Myocyte (in vitro differentiated cells): ENCODE measurements at regions not wholly inside any gene's neighbourhood (a gene's known extent, or its start where the extent isn't known, plus 50 kb on each side); places are given as distances from the start of the nearest gene placed in this dataset.

Experiments used
- DNase-seq: peaks from one replicate; pipeline ENCODE4 v3.0.0-alpha.2; 2012; ENCODE audit warnings: low read depth

DNA sequence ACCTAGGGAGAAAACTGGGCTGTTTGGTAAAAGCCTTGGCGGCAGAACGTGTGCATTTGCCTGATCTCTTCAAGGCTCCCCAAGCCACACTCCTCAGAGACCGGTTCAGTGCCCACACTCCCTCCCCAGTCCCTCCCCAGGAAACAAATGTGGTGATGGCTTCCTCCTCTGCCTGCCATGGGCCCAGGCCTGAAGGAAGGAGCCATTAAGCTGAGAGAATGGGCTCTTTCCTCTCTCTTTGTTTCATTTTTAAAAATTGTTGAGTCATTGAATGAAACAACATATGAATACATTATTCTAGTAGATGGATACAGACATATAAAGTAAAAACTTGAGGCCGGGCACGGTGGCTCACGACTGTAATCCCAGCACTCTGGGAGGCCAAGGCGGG lies 50.6 kb upstream of the YWHAQ start:
- DNase-seq, result no peak

DNA sequence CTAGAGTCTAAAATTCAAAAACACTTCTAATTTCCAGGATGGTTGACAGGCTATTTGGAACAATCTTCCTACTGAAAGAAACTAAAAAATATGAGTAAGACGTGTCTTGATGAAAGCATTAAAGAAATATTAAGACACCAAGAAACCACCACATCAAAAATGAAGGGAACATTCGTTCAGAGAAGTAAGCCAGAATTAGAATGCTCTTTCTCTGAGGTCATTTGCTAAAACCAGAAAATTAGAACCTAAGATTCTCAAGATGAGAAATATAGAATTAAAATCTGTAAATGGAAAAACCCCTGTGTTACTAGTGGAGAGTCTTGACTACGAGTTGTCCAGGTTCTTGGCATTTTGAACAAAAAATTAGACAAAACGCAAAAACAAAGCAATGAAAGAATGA lies 54.8 kb upstream of the YWHAQ start:
- no peak for DNase-seq

DNA sequence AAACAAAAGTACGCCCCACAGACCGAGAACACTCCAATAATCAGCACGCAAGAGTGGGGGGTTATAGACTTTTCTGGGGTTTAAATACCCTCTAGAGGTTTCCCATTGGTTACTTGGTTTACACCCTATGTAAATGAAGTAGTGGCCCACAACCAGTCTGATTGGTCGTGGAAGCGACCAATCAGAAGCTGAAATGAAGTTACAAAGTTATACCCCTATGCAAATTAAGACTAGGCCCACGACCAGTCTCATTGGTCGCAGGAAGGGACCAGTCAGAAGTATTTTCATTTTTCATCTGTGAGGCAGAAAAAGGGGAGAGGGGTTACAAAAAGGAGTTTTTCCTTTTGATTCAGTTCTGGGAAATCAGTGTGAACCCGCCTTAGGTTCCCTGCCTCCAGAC lies 55.3 kb upstream of the YWHAQ start:
- DNase-seq, result no peak

DNA sequence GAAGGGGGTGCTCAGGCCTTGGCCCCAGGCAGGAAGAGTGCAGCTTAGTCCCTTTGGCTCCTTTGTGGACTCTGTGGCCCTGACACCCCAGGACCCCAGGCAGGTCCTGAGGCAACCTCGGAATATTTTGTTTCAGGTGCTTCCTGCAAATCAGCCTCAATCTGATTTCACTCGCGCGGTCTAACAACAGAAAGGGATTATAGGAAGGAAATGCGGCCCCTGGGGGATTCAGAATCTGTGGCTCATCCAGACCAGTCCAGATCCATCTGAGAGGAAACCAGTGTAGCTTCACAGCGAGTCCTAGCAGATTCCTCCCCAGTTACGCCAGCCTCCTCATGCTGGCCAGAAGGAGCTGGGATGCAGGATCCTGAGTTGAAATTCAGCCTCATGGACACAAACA lies 59.5 kb upstream of the YWHAQ start:
- DNase-seq, result peak; percentile 63

DNA sequence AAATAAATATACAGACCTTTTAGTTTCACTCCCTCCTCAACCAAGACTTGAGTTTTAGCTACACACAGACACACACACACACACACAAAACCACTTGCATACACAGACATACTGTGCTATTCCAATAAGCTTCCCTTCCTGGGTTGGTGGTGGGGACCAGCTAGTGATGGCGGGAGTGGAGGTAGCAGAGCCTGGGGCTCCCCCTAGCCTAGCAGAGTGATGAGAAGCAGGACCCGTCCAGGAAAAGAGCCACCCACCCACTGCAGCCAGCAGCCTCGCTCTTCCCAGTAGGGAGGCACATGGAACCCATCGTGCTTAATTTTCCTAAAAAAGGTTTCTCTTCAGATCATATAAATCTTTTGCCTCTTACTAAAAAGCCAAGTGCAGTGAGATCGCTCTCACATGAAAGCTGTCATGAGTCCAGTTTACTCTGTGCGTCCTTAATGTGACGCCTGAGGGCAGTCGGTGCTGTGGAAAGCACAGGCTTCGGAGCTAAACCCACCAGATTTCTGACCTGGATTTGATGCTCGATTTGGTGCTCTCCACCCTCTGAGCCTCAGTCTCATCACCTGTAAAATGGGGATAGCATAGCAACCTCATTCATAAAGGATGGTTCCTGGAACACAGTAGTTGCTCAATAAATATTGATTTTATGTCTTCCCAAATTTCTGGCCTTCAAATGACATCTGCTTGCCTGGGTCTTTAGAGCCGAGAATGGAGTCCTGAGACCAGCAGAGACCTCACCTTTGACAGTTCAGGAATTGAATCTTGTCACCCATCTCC lies 60.1 kb upstream of the YWHAQ start:
- DNase-seq, result no peak

DNA sequence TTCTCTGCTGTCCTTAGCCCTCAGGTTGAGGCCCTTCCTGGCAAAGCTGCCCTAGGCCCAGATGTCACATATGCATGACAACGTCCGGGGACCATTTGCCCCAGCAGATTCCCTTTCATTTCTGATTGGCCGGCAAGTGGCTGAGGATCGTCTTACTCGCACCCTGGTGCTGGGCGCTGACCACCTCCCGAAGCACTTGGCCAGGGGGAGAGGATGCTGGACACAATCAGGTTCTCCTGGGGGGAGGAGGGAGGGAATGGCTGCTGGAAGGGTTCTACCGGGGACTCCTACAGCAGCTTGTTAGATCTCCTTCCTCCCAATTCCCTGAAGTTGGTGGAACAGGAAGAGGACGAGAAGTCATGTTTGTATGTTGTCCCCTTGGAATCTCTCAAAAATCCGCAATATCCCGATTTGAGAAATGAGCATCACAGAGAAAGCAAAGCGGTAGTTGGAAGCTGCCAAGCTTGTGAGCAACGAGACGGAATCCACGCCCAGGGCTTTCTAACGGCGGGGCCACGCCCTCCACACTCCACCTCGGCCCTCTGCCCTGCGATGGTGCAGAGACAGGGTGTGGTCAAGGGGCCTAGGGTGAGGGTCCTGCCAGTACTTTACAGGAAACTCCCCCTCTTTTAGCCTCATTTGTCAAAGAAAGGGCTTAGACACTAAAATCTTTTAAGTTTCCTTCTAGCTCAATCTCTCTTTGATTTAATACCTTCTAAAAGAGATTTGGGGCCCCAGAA lies 61.8 kb upstream of the YWHAQ start:
- peak; percentile 91 for DNase-seq

DNA sequence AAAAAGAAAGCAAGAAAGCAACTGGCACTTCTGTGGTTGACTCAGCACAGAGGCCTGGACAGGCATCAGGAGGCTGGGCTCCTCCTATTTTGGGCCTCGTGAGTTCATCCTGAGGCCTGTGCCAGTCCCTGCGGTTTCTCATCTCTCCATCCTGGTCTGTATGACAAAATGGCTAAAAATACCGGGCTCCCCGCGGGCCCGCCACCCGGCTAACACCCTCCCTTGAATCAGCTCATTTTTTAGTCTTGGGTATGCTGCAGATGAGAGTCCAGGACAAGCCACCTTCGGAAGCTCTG lies 62.3 kb upstream of the YWHAQ start:
- DNase-seq, result peak; percentile 98

DNA sequence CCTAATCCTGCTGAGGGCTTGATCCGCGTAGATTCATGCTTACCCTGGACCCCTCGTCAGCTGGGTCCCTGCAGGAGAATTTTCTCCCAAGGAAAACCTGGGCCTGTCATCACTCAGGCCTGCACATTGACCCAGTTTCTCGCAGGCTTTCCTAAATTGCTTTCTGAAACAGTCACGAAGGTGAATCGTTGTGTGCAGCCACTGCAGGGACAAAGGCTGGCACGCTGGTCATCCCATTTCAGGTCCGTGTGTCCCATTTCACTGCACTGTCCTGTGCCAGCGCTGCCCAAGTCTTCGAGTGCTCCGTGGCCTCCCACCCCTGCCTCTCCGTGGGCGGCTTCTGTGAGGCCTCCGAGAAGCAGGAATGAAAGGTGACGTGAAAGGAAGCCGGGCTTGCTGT lies 62.8 kb upstream of the YWHAQ start:
- no peak for DNase-seq

DNA sequence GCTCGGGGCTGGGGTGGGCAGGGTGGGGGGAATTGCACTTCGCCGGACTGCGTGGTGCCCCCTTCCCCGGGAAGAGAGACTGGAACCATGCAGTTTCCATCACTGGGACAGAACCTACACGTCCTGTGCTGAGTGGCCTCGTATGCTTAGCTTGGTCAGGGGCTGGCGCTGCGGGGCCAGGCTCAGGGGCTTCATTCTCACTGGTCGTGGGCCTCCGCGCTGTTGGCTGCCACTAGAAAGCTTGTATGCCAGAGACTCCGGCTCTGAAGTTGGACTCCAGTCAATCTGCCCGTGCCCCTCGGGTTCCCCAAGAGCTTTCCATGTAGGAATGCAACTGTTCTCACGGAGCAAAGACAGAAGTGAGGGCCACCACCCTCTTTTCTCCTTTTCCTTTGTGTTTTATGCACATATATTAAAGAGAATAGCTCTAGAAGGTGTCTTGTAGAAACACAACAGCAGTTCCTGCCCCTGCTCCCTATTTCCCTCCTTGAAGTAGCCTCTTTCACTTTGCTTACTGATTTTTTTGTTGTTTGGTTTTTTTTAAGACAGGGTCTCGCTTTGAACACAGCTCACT lies 64.0 kb upstream of the YWHAQ start:
- no peak for DNase-seq

DNA sequence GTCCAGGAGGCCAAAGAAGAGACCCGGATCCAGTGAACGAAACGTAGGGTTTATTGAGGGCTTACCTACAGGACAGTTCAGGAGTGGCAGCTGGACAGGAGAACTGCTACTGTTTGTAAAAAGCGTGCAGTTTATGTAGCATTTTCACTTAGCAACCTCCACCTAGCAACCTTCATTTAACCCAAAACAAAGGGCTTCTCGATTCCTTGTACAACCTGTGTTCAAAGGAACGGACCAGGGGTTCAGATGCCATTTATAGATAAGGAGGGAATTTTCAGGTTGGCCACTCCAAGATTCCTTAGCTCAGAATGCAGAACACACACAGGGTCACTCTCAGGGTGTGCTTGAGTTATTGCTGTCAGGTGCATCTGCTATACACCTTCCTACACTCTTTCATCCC lies 65.1 kb upstream of the YWHAQ start:
- DNase-seq, result no peak

DNA sequence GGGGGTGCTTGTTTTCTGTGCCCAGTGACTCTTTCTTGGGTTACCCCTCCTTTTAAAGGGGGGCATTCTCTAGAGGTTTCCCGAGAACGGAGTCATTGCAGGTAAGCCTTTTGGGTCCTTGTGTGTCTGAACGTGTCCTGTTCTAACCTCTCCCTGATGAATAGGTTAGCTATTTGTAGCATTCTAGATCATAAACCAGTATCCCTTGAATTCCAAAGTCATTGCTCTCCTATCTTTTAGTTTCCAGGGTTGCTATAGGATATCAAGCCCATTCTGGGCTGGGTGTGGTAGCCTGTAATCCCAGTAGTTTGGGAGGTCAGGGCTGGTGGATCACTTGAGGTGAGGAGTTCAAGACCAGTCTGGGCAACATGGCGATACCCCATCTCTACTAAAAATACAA lies 65.9 kb upstream of the YWHAQ start:
- DNase-seq, result no peak

DNA sequence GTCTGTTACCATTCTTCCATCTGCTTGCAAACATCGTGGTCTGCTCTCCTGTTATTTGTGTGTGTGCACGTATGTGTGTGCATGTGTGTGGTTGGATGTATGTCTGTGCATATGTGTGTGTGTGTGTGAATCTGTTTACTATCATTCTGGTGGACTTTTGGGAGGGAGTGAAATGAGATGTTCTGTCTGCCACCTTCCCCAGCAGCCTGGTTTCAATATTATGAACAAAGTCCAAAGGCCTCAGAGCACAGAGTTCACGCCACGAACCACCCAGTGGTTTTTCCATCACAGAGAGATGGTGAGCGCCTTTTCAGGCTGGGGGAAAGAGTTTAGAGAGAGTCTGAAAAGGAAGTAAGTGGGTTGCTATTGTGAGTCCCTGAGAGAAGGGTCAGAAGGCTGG lies 67.1 kb upstream of the YWHAQ start:
- DNase-seq, result no peak

DNA sequence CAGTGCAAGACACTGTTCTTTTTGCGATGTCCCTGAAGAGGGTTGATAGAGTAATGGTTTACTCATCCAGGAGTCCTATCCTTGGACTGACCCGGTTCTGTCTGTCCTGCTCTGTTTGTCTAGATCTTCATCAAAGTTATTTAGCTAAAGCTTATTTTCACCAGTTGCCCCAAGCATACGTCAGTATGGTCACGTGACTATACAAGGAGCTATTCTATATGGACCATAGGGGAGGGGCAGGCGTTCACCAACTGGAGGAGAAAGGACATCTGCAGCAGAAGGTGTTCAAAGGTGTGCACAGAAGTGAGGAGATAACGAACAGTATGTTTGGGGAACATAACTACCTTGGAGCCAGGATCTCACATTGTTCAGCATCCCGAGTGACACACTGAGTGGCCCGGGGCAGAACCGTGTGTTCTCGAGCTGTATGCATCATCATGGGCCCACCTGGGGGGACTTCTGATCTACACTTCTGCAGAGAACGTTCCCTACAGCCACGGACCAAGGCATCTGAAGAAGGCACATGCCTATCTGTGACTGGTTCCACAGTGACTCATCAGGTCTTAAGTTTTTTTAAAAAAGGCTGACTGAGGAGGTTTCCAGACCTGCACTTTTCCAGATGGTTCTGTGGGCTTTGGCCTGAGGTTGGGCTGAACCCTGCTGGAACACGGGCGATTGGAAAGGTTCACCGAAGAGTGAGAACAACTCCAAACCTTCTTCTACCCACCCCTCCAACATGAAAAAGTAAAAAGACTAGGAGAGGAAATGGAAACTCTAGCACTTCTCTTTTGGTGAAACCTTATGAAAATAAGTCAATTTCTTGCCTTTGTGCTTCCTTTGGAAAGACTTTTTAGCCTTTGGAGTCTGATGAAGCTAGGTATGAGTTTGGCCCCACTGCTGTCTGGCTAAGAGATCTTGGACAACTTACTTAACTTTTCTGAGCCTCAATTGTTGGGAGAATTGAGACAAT lies 68.6 kb upstream of the YWHAQ start:
- peak; percentile 57 for DNase-seq

DNA sequence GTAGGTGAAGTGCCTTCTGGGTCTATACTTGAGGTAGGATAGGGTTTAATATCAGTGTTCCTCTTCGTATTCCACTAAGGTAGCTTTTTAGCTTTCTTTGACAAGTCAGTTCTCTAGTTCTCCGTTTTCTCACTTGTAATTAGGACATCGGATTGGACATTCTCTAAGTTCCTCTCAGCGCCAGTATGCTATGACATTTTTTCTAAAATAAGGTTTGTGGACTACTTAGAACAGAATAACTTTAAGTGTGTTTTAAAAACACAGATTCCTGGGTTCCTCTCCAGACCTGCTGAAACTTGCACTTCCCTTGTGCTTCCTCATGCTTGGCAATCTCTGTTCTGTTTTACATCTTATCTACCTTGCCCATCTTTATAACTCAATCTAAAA lies 69.3 kb upstream of the YWHAQ start:
- DNase-seq, result no peak

DNA sequence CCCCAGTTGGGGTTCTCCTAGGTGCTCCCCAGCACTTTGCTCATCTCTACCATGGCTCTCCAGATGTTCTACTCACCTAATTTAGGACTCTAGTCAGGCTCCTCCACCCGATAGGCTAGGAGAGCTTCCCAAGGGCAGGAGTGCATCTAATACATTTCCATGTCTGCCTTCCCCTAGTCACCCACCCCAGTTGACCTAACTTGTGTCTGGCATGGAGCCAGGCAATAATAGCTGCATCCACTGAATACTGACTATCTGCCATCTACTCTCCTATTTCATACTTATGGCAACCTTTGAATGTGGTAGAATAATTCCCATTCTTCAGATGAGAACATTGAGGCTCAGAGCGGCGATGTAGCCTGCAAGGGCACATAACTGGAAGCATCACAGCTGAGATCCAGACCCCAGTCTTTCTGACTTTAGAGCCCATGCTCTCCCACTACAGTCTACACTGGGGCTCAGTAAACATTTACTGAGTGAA lies 71.8 kb upstream of the YWHAQ start:
- DNase-seq, result no peak

DNA sequence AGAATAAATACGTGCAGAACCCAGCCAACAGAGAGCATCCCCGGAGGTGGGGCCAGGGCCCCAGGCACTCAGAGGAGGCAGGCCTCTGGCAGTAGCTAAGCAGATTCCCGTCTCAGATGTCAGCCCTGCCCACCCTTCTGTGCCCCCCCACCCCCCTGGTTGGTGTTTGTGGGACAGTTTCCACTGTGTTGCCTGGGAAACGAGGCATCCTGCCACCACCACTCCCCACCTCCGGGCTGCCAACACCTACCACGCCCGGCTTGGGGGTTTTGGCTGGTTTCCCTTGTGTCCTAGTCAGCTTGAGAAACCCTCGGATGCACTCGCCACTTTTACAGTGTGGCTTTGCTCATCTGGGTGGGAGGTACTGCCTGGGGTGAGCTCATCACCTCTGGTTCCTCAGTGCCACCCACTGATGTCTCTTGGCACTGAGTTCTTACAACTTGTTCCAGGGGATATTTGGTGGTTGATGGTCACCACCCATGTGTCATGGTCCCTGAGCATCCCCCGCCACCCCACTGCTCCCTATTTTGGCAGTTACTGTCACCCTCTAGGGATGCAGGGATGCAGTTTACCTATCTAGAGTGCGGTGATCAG lies 72.4 kb upstream of the YWHAQ start:
- peak; percentile 99 for DNase-seq

DNA sequence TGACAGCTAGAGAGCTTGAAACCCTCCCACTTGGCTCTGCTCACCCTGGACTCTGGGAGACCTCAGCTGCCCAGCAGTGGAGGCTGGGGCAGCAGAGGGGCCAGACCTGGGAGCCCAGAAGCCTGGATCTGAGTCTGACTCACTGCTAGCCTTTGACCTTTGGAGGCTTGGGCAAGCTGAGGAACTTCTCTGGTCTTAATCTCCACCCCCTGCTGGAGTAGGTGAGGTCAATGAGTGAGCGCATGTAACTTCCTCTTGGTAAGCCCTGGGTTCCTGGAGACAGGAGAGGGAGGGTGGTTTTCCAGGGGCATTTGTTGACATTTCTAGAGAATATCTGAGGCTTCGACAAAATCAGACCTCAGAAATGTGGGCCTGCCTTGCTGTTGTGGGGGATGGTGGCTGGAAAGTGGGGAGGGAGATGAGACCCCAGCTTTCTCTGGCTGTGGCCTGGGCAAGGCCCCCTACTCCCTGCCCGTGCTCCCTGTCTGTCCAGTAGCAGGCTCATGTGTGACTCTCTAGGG lies 73.0 kb upstream of the YWHAQ start:
- DNase-seq, result peak; percentile 78

DNA sequence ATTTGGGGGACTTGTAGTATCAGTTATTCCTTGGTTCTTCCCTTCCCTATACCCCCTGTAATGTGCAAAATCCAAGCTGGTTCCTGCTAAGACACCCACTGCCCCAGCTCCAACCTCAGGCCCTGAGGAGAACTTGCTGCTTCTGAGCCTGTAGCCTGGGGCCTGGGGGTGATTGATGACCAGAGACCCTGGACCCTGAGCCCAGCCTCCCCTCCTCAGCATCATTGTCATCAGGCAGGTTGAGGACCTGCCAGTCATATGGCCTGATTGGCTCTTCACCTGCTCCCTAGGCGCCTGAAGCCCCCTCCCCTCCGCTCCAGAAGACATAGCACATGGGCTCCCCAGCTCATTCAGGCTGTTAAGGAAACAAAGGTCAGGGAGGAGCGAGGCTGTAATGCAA lies 73.8 kb upstream of the YWHAQ start:
- DNase-seq, result no peak

DNA sequence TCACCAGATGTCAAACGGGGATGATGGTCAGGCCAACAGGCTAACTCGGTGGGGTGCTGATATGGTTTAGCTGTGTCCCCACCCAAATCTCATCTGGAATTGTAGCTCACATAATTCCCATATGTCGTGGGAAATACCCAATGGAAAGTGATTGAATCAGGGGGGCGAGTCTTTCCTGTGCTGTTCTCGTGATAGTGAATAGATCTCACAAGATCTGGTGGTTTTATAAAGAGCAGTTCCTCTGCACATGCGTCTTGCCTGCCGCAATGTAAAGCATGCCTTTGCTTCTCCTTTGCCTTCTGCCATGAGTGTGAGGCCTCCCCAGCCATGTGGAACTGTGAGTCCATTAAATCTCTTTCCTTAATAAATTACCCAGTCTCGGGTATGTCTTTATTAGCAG lies 74.4 kb upstream of the YWHAQ start:
- no peak for DNase-seq

DNA sequence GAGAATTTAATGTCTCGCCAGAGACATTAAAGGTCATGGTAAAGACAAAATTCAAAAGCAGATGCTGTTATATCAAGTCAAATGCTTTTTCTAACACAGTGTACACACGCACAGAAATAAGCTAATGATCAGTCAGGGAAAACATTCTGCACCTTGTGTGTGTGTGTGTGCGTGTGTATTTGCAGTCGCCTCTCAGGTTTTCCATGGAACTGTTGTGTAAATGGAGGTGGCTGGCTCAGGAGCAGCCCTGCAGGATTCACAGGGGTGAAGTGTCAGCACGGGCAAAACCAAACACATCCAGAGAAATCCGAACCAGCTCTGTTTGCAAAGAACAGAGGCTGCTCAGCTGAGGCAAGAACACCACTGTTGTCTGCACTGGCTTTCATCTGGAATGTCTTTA lies 76.2 kb upstream of the YWHAQ start:
- no peak for DNase-seq

DNA sequence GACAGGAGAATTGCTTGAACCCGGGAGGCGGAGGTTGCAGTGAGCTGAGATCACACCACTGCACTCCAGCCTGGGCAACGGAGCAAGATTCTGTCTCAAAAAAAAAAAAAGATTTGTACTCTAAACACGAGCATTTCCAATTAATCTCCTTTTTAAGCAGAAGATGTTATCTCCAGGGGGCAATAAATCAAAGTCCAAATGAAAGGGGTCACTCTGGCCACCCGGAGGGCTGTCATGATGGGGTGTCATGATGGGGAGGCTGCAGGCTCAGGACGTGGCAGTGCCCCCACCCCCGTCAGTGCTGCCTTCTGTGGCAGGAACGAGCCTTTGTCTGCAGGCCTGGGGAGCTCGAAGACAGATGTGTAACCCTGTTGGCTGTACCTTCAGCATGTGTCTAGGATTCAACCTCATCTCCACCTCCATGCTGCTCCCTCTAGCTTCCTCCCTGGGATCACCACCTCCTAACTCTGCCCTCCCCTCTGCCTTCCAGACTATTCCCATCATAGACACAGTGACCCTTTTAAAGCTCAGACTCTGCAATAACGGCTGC lies 76.9 kb upstream of the YWHAQ start:
- DNase-seq, result no peak
